HepG2 (cell line): ENCODE measurements at regions not wholly inside any gene's neighbourhood (a gene's known extent, or its start where the extent isn't known, plus 50 kb on each side); places are given as distances from the start of the nearest gene placed in this dataset.

Source experiments
- ARNT ChIP-seq: fragments of 450-650 bp; IDR thresholded peaks from 2 replicates; pipeline ENCODE4 v1.6.1; 2017
- CBX5 ChIP-seq: sonication (generic); formaldehyde crosslinking; IDR thresholded peaks from 2 replicates; pipeline ENCODE4 v1.4.0; 2020; ENCODE audit warnings: missing genetic modification reagents, borderline replicate concordance
- CENPBD1 ChIP-seq: sonication (generic); formaldehyde crosslinking; IDR thresholded peaks from 2 replicates; pipeline ENCODE4 v1.8.0; 2022; ENCODE audit warnings: missing genetic modification reagents, low read depth, mild to moderate bottlenecking, borderline replicate concordance
- FOXO1 ChIP-seq: sonication (generic); formaldehyde crosslinking; IDR thresholded peaks from 2 replicates; pipeline ENCODE4 v1.4.0; 2020; ENCODE audit warnings: missing genetic modification reagents
- GPN1 ChIP-seq: sonication (generic); formaldehyde crosslinking; IDR thresholded peaks from 2 replicates; pipeline ENCODE4 v1.5.1; 2020; ENCODE audit warnings: missing genetic modification reagents, borderline replicate concordance
- HDAC6 ChIP-seq: fragments of 200-600 bp; sonication (generic); IDR thresholded peaks from 2 replicates; pipeline ENCODE4 v1.7.0; 2017; ENCODE audit warnings: mild to moderate bottlenecking, antibody characterized with exemption, low read length, low read depth
- HMGA1 ChIP-seq: sonication (generic); formaldehyde crosslinking; conservative IDR thresholded peaks from 2 replicates; pipeline ENCODE4 v1.4.0; 2020; ENCODE audit warnings: missing genetic modification reagents
- MAFG ChIP-seq: sonication (generic); formaldehyde crosslinking; IDR thresholded peaks from 2 replicates; pipeline ENCODE4 v1.5.1; 2020; ENCODE audit warnings: mild to moderate bottlenecking, missing genetic modification reagents
- RNF2 ChIP-seq: fragments of 450-650 bp; conservative IDR thresholded peaks from 2 replicates; pipeline ENCODE4 v1.6.1; 2016; ENCODE audit warnings: low read depth
- SMAD3 ChIP-seq: sonication (generic); formaldehyde crosslinking; IDR thresholded peaks from 2 replicates; pipeline ENCODE4 v1.4.0; 2020; ENCODE audit warnings: missing genetic modification reagents
- SSRP1 ChIP-seq: IDR thresholded peaks from 2 replicates; pipeline ENCODE4 v1.6.1; 2016; ENCODE audit warnings: control low read depth
- TFAP4 ChIP-seq: sonication (generic); IDR thresholded peaks from 2 replicates; pipeline ENCODE4 v1.6.1; 2016; ENCODE audit warnings: low read depth, borderline replicate concordance
- TRIM22 ChIP-seq: fragments of 450-650 bp; IDR thresholded peaks from 2 replicates; pipeline ENCODE4 v1.6.1; 2017
- ZFP91 ChIP-seq: sonication (generic); formaldehyde crosslinking; IDR thresholded peaks from 2 replicates; pipeline ENCODE4 v1.9.0; 2022; ENCODE audit warnings: missing genetic modification reagents, mild to moderate bottlenecking, borderline replicate concordance
- ZKSCAN1 ChIP-seq: fragments of 150-350 bp; IDR thresholded peaks from 2 replicates; pipeline ENCODE4 v1.6.1; 2014; ENCODE audit warnings: low read length
- ZNF138 ChIP-seq: sonication (generic); formaldehyde crosslinking; IDR thresholded peaks from 2 replicates; pipeline ENCODE4 v1.5.0; 2020; ENCODE audit warnings: mild to moderate bottlenecking, low read depth, missing genetic modification reagents
- ZNF18 ChIP-seq: sonication (generic); formaldehyde crosslinking; IDR thresholded peaks from 2 replicates; pipeline ENCODE4 v1.8.0; 2022; ENCODE audit warnings: mild to moderate bottlenecking, missing genetic modification reagents; ENCODE audit not compliant: insufficient replicate concordance
- ZNF281 ChIP-seq: sonication (generic); formaldehyde crosslinking; IDR thresholded peaks from 2 replicates; pipeline ENCODE4 v1.4.0; 2020; ENCODE audit warnings: missing genetic modification reagents, borderline replicate concordance
- ZNF282 ChIP-seq: fragments of 450-650 bp; IDR thresholded peaks from 2 replicates; pipeline ENCODE4 v1.6.1; 2018; ENCODE audit not compliant: partially characterized antibody
- ZNF333 ChIP-seq: sonication (generic); formaldehyde crosslinking; IDR thresholded peaks from 2 replicates; pipeline ENCODE4 v1.4.0; 2020; ENCODE audit warnings: mild to moderate bottlenecking, missing genetic modification reagents, borderline replicate concordance
- ZNF337 ChIP-seq: sonication (generic); formaldehyde crosslinking; IDR thresholded peaks from 2 replicates; pipeline ENCODE4 v1.5.1; 2020; ENCODE audit warnings: missing genetic modification reagents, low read depth, mild to moderate bottlenecking, borderline replicate concordance
- ZSCAN31 ChIP-seq: sonication (generic); formaldehyde crosslinking; IDR thresholded peaks from 2 replicates; pipeline ENCODE4 v1.5.0; 2020; ENCODE audit warnings: low read depth, mild to moderate bottlenecking, missing genetic modification reagents

GRCh38 chr13:22848539-22849052 lies 332.2 kb upstream of the SGCG start (continued):
- TF ChIP-seq ZNF282, result no peak
- TF ChIP-seq ZFP91 (CRISPR knock-in tag), result 0 out of 2 replicates have a peak, but pooled peaks have one; percentile 19
- TF ChIP-seq HDAC6, result no peak
- TF ChIP-seq ZNF337 (CRISPR knock-in tag), result no peak
- TF ChIP-seq SSRP1 (CRISPR knock-in tag), result no peak
- TF ChIP-seq CENPBD1 (CRISPR knock-in tag), result no peak
- 0 out of 2 replicates have a peak, but pooled peaks have one; percentile 52 for TF ChIP-seq RNF2
- TF ChIP-seq TFAP4, result peak; percentile 78; the same call in 1 of the 2 replicates
- TF ChIP-seq CBX5 (CRISPR knock-in tag), result no peak
- TF ChIP-seq ZNF18, result no peak
- TF ChIP-seq ZNF281 (CRISPR knock-in tag), result no peak
- TF ChIP-seq TRIM22, result no peak
- TF ChIP-seq MAFG (CRISPR knock-in tag), result no peak
- TF ChIP-seq FOXO1 (CRISPR knock-in tag), result no peak
- TF ChIP-seq HMGA1 (CRISPR knock-in tag), result no peak
- no peak for TF ChIP-seq GPN1
- TF ChIP-seq ARNT, result no peak
- no peak for TF ChIP-seq ZNF333
- TF ChIP-seq ZSCAN31 (CRISPR knock-in tag), result no peak
- TF ChIP-seq ZNF138 (CRISPR knock-in tag), result no peak
- TF ChIP-seq ZKSCAN1, result no peak
- TF ChIP-seq SMAD3 (CRISPR knock-in tag), result no peak
